GM19239 (cell line): ENCODE measurements at regions not wholly inside any gene's neighbourhood (a gene's known extent, or its start where the extent isn't known, plus 50 kb on each side); places are given as distances from the start of the nearest gene placed in this dataset.

Experiments used
- DNase-seq: peaks from one replicate; pipeline ENCODE4 v3.0.0; 2011; ENCODE audit warnings: low spot score; ENCODE audit not compliant: insufficient read length
- FAIRE-seq: peaks from 2 replicates; lab custom pipeline; 2011; peaks lifted over from hg19 to GRCh38; lab: Jason Lieb, UNC

DNA sequence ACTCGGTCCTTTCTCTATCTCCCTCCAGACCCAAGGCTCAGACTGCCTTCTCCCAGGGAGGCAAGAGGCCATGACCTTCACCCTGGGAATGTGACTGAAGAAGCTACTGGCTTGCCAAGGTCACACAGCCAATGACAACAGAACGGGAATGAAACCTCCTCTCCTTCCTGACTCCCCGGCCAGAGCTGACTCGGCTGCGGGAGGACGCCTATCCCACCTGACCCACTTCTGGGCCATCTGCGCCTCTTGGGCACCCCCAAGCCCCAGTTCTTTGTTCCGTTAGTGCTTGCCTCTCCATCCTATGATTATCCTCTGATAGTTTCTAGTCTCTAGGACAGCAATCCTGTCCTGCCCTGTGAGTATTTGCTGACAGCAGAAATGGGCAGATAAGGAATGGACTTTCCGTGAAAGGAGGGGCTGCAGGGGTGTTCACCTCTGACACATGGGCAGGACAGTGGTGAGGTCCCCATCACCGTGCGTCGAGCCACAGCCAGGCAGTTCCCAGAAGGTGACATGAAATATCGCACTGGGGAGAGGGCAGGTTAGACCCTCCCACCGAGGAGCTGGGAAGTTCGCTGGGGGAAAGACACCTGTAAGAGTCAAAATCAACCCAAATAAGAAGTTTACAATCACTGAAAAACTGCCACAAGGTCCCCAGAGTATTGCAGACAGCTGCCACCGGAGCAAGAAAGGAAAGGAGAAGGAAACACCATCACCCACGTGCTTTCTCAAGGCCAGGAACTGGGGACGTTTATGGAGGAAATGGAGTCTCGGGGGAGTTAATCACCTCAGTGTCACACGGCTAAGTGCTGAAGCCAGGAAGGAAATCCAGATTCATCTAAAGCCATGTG, 63.0 kb downstream of the INSIG1 start:
- no peak for DNase-seq
- no peak for FAIRE-seq

DNA sequence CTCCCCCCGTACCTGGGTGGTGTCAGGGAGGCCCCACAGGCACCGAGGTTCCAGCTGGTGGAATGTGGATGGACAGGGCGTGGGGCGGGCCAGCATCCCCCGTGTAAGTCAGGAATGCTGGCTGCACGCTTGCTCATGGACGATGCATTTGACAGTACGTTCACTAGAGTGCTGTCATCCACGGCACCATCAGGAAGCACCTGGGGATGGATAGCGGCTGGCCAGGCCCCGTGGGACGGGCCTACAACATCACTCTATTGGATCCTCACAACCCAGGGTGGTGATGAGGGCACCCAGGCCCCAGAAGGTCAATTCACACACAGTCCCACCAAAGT, 63.6 kb downstream of the INSIG1 start:
- no peak for DNase-seq

GRCh38 chr7:155361947-155362346, 64.3 kb downstream of the INSIG1 start:
- DNase-seq, result no peak
- FAIRE-seq, result no peak

More for the DNA sequence above, 63.6 kb downstream of the INSIG1 start:
- no peak for FAIRE-seq

- DNase-seq, result no peak
Measured at GRCh38 chr7:155362380-155363145, 64.9 kb downstream of the INSIG1 start.

DNA sequence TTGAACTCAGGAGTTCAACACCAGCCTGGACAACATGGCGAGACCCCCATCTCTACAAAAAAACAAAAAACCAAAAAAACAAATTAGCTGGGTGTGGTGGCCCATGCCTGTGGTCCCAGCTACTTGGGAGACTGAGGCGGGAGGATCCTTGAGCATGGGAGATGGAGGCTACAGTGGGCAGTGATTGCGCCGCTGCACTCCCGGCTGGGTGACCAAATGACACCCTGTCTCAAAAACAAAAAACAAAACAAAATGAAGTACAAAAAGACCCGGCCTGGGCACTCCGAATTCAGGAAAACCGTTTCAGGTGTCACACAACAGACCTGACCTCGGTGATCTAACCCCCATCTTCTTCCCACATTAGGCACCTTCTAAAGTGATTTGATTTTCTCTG, 65.5 kb downstream of the INSIG1 start:
- DNase-seq, result no peak
- FAIRE-seq, result no peak

More at GRCh38 chr7:155362380-155363145, 64.9 kb downstream of the INSIG1 start:
- no peak for FAIRE-seq

- FAIRE-seq (no peak), DNase-seq (no peak)
Measured at GRCh38 chr7:155363852-155364600, 66.3 kb downstream of the INSIG1 start.

DNA sequence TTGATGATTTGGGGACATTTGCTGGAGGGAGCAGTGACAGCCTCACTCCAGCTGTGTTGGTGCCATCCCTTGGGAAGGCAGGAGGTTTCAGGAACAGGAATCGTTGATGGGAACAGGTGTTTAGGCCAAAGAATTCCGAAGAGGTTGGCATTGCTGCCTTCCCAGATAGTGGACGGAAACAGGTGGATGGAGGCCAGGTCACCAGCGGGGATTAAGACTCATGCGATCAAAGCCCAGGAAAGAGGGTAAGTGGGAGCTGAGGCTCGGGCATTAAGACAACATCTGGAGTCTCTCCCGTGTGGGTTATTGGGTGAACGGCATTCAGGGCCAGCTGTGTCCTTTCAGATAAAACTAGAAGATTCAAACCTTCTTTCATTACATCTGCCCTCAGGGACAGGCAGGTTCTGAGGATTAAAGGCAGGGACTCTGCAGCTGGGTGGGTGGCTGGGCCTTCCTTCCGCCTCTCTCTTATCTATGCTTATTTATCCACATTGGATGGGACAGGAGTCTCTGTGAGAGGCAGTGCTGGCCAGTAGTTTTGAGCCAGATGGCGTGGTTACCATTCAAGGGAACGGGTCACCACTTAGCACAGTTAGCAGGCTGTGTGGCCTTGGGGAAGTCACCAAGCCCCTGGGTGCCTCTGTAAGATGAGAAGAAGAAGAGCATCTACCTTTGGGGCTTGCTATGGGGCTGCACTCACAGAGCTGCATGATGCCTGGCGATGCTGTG, 67.6 kb downstream of the INSIG1 start:
- DNase-seq (no peak), FAIRE-seq (no peak)

DNA sequence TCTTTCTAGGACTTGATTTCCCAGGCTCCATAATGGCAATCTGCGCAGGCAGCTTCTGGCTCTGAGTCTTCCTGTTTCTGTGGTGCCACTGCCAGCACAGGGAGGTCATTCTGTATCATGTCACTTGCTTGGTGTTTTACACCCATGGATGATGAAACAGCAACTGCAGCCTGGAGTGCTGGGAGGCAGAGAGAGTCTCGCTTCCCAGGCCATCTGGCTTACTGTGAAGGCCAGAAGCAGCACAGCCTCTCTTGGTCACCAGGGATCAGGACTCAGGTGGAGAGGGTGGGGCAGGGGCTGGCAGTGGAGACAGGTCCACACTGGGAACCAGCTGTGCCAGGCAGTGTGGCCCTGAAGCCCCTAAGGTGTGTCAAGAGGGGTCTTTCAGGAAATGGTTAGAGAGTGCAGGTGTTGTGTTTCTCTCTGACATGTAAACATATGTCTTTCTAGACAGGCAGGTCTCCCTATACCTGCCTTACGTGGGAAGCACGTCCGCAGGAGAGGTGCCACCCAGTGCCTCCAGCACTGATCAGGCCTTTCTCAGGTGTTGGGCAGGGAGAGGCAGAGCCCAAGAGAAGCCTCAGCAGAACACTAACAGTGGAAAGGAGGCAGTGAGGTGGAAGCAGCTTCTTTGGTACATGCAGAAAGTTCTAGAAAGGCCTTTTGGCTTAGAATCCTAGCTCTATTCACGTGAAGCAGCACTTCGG, 71.4 kb downstream of the INSIG1 start:
- FAIRE-seq (no peak), DNase-seq (no peak)

- DNase-seq (no peak), FAIRE-seq (no peak)
Measured at GRCh38 chr7:155369766-155370165, 72.1 kb downstream of the INSIG1 start.

DNA sequence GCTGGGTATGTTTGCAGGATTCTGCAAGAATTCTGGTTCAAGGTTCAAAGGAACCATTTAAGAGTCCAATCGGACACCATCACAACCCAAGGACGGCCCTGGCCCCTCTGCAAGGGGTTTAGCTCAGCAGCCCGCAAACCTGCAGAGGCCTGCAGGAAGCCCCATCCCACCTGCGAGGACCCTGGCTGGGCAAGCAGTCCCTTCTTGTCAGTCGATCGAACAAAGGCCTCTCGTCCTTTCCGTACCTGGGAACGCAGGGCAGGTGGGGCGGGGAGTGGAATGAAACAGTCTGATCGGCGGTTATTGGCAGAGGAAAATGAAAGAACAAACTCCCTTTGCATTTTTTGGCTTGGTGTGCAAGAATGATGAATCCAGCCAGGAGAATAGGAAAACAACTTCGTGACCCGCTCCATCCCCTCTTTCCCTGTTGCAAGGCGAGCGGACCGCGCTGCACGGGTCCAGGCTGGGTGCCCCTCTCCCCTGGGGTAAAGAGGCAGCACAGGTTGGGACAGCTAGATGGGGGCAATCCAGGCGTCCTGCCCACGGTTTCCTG, 73.7 kb downstream of the INSIG1 start:
- no peak for DNase-seq
- no peak for FAIRE-seq

DNA sequence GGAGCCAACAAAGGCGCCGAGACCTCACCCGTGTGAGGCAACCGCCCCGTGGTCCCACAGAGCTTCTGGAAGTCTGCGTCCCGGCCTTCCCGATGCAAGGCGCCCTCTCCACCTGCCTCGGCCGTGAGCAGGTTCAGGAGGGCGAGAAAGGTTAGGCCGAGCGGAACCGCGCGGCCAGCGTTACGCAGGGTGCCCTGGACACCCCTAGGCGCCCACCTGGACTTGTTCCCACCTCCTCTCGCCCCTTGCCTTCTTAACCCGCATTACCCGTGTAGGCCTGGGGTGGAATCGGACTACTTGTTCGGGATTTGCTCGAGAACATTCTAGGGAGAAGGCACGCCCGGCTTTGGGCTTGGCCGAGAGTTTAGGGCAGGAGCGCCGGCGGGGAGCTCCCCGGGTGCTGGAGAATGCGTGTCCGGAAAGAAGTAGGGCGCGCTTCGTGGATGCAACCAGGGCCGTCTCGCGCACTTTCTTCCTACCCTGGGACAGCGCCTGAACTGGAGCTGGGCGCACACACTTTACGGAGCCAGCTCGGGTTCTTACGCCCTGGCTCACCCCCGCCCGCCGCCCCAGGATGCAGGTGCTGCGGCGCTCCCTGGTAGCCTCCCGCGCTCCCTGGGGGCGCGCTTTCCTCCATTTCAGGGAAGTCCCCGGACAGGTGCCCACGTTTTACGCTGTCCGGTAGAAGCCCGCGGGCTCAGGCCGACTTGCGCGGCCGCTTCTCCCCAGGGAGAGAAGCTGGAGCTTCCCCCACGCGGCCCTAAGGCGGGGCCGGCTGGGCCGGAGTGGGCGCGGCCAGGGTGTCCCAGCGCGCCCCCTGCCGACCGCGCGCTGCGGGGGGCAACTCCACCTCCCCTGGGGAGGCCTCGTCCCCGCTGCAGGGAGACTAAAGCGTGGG, 74.5 kb downstream of the INSIG1 start:
- DNase-seq, result no peak
- no peak for FAIRE-seq

DNA sequence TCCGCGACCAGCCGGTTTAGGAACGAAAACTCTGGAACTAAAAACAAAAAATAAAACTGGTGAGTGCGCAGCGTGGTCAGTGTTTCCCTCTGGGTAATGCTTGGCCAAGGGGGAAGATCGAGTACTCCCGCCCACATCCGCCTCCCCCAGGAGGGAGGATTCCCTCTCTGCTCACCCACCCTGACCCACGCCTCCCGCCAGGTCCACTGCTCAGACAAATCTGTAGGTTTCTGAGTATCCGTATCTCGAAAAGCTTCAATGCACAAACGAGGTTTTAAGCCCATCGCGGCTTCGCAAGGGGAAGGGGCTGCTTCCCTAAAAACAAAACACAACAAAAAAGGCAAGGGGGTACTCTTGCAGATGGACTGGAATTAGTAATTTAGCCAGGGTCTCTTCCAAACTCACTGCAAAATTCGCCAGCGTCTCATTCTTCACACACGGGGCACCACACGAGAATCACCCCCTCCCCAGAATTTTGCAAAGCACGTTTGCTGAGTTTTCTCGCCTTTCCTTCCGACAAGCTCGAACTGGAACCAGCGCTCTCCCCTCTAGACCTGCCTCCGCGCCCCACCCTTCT, 75.2 kb downstream of the INSIG1 start:
- DNase-seq (no peak), FAIRE-seq (no peak)

DNA sequence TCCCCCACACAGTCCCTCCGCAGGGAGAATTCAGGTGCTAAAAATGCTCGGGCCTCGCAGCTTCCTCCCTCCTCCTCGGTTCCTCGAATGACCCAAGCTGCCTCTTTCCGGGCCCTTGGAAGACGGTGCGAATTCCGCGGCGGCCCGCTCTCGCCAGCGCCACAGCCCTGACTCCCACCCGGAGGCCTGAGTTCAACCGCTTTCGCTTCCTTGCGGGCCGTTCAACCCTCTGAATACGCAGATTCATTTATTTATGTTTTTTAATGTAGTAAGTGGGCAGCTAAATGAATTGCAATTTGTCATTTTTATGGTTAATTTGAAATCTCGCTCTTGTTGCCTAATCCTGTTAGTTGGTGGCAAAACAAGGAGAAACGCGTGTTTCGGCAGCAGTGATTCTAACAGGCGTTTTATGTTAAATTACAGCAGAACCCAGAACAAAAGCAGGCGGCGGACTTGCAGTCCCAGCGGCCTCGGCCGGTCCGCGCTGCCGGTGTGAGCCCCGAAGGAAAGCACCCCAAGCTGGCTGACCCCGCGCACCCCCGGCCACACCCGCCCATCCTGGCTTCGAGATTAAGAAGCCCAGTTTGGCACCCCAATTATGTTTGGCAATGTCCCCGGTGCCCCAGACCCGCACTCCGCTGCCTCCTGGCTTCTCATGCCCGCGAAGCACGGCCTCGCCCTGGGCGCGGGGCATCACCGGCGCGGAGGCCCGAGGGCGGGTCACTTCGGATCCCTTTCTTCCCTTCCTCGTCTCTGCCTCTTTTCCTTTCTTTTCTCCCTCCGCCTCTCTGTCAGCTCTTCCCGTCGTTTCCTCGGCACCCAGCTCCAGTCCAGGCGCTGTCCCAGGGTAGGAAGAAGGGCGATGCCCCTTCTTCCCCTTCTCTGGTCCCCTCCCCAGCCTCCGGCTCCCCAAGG, 75.9 kb downstream of the INSIG1 start:
- DNase-seq, result no peak
- FAIRE-seq, result no peak

DNA sequence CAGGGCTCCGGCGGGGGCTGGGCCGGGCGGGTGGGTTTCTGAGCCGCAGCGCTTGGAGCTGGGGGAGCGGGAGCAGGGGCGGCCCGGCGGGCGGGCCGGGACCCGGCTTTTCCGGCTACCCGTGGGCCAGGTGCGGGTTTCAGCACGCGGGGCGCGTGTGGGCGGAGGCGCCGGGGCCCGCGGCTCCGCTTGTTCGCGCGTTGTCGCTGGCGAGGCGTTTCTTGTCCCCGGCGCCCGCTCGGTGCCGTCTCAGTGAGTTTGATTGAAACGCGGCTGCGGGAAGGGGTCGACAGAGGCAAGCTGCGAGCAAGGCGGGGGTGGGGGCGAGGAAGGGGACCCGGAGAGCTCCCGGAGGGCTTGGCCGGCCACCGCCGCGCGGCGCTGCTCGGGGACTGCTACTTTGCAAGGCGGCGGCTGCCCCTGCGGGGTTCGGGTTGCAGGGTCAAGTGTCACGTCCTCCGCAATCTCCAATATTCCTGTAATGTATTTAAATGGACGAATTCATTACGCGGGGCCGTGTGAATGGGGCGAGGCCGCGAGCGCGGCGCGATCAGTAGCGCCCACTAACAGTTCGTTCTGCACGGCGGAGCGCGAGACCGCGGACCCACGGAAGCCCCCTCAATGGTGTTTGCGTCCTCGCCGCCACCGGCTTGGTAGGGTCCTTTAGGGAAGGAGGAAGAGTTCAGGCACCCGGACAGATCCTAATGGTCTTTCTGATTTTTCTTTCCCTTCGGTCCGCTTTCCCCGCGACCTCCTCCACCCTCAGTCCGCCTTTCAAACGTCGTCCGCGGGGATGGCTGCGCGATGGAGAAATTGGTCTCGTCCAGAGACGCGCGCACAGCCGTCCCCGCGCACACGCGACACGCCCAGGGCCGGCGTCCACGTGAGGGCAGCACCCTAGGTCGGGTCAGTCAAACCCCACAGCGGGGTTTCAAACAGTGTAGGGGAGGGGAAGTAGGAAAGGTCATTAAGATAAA, 76.9 kb downstream of the INSIG1 start:
- FAIRE-seq, result no peak
- no peak for DNase-seq

GRCh38 chr7:155375337-155376277, 77.9 kb downstream of the INSIG1 start:
- no peak for DNase-seq
- FAIRE-seq, result no peak
